HG02870 (cell line): ENCODE measurements at regions not wholly inside any gene's neighbourhood (a gene's known extent, or its start where the extent isn't known, plus 50 kb on each side); places are given as distances from the start of the nearest gene placed in this dataset.
"Not testable (repeated sequence)": the region's sequence is repeated elsewhere in the genome, so short reads cannot be mapped to it uniquely, and the experiment has no call there.

Experiments
- ATAC-seq: cut with Tn5 transposase; IDR thresholded peaks from one replicate; pipeline ENCODE4 v1.9.1; 2021; ENCODE audit warnings: mild to moderate bottlenecking, moderate library complexity; ENCODE audit not compliant: unreplicated experiment

- no peak for ATAC-seq
Measured at GRCh38 chr6:140001821-140002341, 627.4 kb upstream of the CITED2 start.

GRCh38 chr6:140001005-140001404, 626.6 kb upstream of the CITED2 start:
- no peak for ATAC-seq

GRCh38 chr6:139999661-140000060, 625.2 kb upstream of the CITED2 start:
- not testable (repeated sequence) for ATAC-seq

GRCh38 chr6:139998478-139998877, 624.0 kb upstream of the CITED2 start:
- not testable (repeated sequence) for ATAC-seq

GRCh38 chr6:139996253-139996834, 621.9 kb upstream of the CITED2 start:
- ATAC-seq, result peak; percentile 82

GRCh38 chr6:139994998-139995397, 620.5 kb upstream of the CITED2 start:
- no peak for ATAC-seq

GRCh38 chr6:139990856-139991465, 616.5 kb upstream of the CITED2 start:
- ATAC-seq, result no peak

- no peak for ATAC-seq
Measured at GRCh38 chr6:139990026-139990686, 615.7 kb upstream of the CITED2 start.

- ATAC-seq, result no peak
Measured at GRCh38 chr6:139988685-139989084, 614.2 kb upstream of the CITED2 start.

- ATAC-seq, result no peak
Measured at GRCh38 chr6:139987091-139987490, 612.6 kb upstream of the CITED2 start.

- no peak for ATAC-seq
Measured at GRCh38 chr6:139985236-139985815, 610.9 kb upstream of the CITED2 start.

GRCh38 chr6:139984317-139984716, 609.9 kb upstream of the CITED2 start:
- ATAC-seq, result no peak

- no peak for ATAC-seq
Measured at GRCh38 chr6:139983555-139984276, 609.3 kb upstream of the CITED2 start.

- ATAC-seq, result no peak
Measured at GRCh38 chr6:139982652-139983295, 608.3 kb upstream of the CITED2 start.

GRCh38 chr6:139982195-139982594, 607.7 kb upstream of the CITED2 start:
- ATAC-seq, result no peak

GRCh38 chr6:139981768-139982181, 607.3 kb upstream of the CITED2 start:
- no peak for ATAC-seq

- no peak for ATAC-seq
Measured at GRCh38 chr6:139981066-139981624, 606.7 kb upstream of the CITED2 start.

- ATAC-seq, result not testable (repeated sequence)
Measured at GRCh38 chr6:139980631-139981030, 606.2 kb upstream of the CITED2 start.

- no peak for ATAC-seq
Measured at GRCh38 chr6:139979021-139979725, 604.7 kb upstream of the CITED2 start.

GRCh38 chr6:139977887-139978332, 603.5 kb upstream of the CITED2 start:
- ATAC-seq, result no peak
